Neuron (in vitro differentiated cells): ENCODE measurements at regions not wholly inside any gene's neighbourhood (a gene's known extent, or its start where the extent isn't known, plus 50 kb on each side); places are given as distances from the start of the nearest gene placed in this dataset.
A peak's percentile ranks its signal among the peaks of the same experiment; 100 is the strongest.
"Not testable (repeated sequence)": the region's sequence is repeated elsewhere in the genome, so short reads cannot be mapped to it uniquely, and the experiment has no call there.

ENCODE experiments used
- H2AFZ ChIP-seq: one replicate; pipeline ENCODE4 v1.6.1; 2013; ENCODE audit warnings: low read depth, mild to moderate bottlenecking, inconsistent platforms, low read length, moderate library complexity
- H3K27me3 ChIP-seq: one replicate; pipeline ENCODE4 v1.6.1; 2013; ENCODE audit warnings: low read length; ENCODE audit not compliant: insufficient read depth
- H3K36me3 ChIP-seq: one replicate; pipeline ENCODE4 v1.6.1; 2013; ENCODE audit warnings: low read length; ENCODE audit not compliant: insufficient read depth
- H3K4me1 ChIP-seq: one replicate; pipeline ENCODE4 v1.6.1; 2013; ENCODE audit warnings: low read length; ENCODE audit not compliant: insufficient read depth
- H3K4me3 ChIP-seq: 2 replicates; pipeline ENCODE4 v1.5.1; 2013; ENCODE audit warnings: mild to moderate bottlenecking, low read length, moderate library complexity
- H3K9me3 ChIP-seq: one replicate; pipeline ENCODE4 v1.6.1; 2013; ENCODE audit warnings: low read length

DNA sequence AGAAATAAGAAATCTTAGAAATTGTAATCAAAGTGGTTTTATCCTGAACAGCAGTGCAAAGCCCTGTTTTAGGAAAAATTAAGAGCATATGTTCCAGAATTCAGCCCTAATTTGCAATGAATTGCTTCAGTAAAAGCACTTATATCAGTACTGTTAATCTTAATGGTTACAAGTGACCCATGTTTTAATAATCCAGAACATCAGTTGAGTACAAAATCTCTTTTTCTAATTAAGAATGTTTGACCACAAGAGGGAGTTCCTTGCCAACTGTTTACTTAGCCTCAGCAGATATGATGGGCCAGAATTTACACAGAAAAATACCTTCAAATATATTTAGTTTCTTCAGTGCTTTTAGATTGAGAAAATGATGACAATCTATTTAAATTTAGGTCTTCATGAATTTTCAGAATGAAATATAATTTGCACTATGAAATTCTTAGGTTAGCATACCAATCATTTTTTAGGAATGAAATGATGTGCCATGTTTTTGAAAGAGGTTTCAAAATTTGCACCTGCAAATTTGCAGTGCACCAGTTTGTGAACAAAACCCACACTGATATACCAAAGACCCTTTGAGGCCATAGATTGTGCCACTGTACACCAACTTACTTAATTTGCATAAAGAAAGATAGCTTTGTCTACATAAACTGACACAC, 926.3 kb upstream of the ARRDC3 start:
- H3K4me3 ChIP-seq: no peak overlapping the region
- H3K36me3 ChIP-seq: no peaks in the 10 kb centered on the region
- H3K9me3 ChIP-seq: no peaks in the 10 kb centered on the region
- peaks cover 30% of the 10 kb centered on the region for H3K4me1 ChIP-seq
- H3K27me3 ChIP-seq: no peaks in the 10 kb centered on the region
- H2AFZ ChIP-seq: peak overlapping the region; percentile 14

DNA sequence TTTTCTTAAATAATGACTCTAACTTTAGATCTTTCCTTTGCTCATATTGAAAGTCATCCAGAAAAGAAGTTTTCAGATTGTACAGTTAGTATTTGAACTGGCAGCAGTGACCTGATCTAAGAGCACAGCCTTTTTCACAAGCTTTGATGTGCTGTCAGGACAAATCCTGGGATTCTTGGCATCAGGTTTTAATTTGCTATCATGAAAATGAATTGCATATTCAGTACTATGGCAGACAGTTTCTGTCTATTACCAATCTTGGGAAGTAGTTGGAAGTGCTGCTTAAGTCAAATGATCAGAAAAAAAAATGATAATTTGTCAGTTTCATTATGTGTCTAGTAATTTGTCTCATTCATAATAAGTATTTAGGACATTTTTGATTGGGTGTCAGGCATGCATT, 925.6 kb upstream of the ARRDC3 start:
- Histone ChIP-seq H3K36me3 (no peaks in the 10 kb centered on the region), H3K9me3 (no peaks in the 10 kb centered on the region), H2AFZ (peak overlapping the region; percentile 14), H3K27me3 (no peaks in the 10 kb centered on the region), H3K4me3 (no peak overlapping the region), H3K4me1 (peaks cover 30% of the 10 kb centered on the region)

DNA sequence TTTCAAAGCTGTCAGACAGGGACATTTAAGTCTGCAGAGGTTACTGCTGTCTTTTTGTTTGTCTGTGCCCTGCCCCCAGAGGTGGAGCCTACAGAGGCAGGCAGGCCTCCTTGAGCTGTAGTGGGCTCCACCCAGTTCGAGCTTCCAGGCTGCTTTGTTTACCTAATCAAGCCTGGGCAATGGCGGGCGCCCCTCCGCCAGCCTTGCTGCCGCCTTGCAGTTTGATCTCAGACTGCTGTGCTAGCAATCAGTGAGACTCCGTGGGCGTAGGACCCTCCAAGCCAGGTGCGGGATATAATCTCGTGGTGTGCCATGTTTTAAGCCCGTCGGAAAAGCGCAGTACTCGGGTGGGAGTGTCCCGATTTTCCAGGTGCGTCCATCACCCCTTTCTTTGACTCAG, 919.2 kb upstream of the ARRDC3 start:
- not testable (repeated sequence) for H3K4me3 ChIP-seq, H2AFZ ChIP-seq, H3K9me3 ChIP-seq, H3K27me3 ChIP-seq, H3K4me1 ChIP-seq, H3K36me3 ChIP-seq

DNA sequence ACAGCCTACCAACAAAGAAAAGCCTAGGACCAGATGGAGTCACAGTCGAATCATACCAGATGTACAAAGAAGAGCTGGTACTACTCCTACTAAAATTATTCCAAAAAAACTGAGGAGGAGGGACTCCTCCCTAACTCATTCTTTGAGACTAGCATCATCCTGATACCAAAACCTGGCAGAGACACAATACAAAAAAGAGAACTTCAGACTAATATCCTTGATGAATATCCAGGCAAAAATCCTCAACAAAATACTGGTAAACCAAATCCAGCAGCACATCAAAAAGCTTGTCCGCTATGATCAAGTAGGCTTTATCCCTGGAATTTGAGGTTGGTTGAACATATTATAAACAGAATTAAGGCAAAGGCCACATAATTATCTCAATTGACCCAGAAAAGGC, 900.4 kb upstream of the ARRDC3 start:
- H3K4me1 ChIP-seq: no peaks in the 10 kb centered on the region
- H3K36me3 ChIP-seq: no peaks in the 10 kb centered on the region
- H3K27me3 ChIP-seq: no peaks in the 10 kb centered on the region
- no peak overlapping the region for H2AFZ ChIP-seq
- no peak overlapping the region for H3K4me3 ChIP-seq
- H3K9me3 ChIP-seq: no peaks in the 10 kb centered on the region

DNA sequence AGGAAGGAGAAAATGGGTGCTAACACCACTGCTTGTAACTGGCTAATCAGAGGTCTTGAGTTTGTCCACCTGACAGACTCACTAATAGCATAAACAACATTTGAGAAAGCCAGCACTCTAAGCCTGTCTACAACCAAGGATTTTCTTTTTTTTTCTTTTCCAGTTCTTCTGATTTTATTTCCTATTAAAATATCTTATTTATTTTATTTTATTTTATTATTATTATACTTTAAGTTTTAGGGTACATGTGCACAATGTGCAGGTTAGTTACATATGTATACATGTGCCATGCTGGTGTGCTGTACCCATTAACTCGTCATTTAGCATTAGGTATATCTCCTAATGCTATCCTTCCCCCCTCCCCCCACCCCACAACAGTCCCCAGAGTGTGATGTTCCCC, 888.6 kb upstream of the ARRDC3 start:
- H3K4me1 ChIP-seq, H3K27me3 ChIP-seq, H2AFZ ChIP-seq, H3K36me3 ChIP-seq, H3K4me3 ChIP-seq, H3K9me3 ChIP-seq: not testable (repeated sequence)

DNA sequence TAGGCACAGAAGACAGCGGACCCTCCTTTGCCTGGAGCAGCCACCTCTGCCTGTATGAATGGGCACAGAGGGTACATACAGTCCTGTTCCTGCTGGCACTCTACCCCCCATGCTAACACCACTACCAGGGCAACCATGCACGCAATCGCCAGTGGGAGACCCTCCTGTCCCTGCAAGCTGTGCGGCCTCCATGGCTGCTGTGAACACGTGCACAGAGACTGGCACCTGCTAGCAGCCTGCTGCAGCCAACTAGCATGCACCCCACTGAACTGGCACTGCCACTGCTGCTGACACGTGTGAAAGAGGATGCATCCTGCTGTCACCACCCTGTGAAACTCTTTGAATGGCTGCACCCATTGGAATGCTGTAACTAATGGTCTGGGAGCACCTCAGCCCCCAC, 885.2 kb upstream of the ARRDC3 start:
- Histone ChIP-seq H3K27me3 (no peaks in the 10 kb centered on the region), H3K4me1 (no peaks in the 10 kb centered on the region), H3K9me3 (no peaks in the 10 kb centered on the region), H3K4me3 (no peak overlapping the region), H2AFZ (no peak overlapping the region), H3K36me3 (no peaks in the 10 kb centered on the region)

DNA sequence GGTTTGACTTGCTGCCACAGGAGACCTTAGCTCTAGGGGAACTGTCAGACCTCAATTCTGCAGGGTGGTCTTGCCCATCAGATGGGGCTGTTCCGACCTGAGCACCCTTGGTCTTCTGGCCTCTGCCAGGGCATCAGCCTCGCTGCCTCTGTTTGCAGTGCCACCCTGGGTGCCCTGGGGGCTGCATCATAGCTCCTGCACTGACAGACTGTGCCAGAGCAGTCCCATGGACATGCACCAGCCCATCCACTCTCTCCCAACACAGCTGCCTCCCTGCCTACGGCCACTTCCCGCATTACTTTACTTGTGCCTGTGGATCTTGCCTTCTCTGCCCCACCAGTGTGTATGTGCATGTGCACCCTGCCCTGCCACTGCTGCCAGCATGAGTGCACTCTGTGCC, 884.7 kb upstream of the ARRDC3 start:
- Histone ChIP-seq H3K4me3 (no peak overlapping the region), H3K36me3 (no peaks in the 10 kb centered on the region), H3K4me1 (no peaks in the 10 kb centered on the region), H2AFZ (no peak overlapping the region), H3K27me3 (no peaks in the 10 kb centered on the region), H3K9me3 (no peaks in the 10 kb centered on the region)

DNA sequence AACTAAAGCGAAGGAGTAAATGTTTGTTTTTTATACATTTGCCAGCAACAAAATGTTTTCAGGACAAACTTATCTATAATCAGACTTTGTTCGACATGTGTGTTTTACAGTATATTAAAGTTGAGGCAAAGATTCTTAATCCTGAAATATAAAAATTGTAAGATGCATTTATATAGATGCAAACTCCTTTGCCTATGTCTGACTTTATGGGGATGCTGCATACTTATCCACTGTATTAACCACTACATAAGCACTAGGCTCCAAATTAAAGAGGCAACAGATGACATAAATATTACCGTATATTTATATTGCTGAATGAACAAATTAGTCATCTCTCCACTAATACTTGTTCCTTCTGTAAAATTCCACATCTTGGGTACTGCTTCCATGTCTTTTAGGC, 882.7 kb upstream of the ARRDC3 start:
- no peaks in the 10 kb centered on the region for H3K9me3 ChIP-seq
- no peaks in the 10 kb centered on the region for H3K27me3 ChIP-seq
- no peaks in the 10 kb centered on the region for H3K36me3 ChIP-seq
- no peak overlapping the region for H2AFZ ChIP-seq
- H3K4me1 ChIP-seq: no peaks in the 10 kb centered on the region
- H3K4me3 ChIP-seq: no peak overlapping the region

DNA sequence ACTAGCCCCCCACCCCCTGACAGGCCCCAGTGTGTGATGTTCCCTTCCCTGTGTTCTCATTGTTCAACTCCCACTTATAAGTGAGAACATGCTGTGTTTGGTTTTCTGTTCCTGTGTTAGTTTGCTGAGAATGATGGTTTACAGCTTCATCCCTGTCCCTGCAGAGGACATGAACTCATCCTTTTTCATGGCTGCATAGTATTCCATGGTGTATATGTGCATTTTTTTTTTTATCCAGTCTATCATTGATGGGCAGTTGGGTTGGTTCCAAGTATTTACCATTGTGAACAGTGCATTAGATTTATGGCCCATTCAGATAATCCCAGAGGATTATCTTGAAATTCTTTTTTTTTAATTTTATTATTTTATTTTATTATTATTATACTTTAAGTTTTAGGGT, 872.5 kb upstream of the ARRDC3 start:
- H3K9me3 ChIP-seq, H3K36me3 ChIP-seq, H3K4me3 ChIP-seq, H3K27me3 ChIP-seq, H3K4me1 ChIP-seq, H2AFZ ChIP-seq: not testable (repeated sequence)

DNA sequence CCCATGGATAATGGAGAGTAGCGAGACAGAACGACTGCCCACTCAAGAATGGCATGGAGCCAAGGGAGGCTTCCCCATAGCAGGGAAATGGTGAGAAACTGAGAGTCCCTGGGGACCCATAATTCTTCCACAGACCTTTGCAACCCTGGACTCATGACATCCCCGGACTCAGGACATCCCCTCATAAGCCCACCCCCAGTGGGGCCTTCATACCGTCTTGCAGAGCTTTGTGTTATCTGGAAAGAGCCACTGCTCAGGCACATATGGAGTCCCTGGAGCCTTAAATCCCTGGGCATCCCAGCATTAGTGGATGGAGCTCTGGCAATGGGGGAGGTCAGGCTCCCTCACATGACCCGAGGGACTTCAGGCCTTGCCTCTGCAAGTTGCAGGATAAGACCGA, 865.4 kb upstream of the ARRDC3 start:
- Histone ChIP-seq H3K36me3 (no peaks in the 10 kb centered on the region), H2AFZ (no peak overlapping the region), H3K4me1 (no peaks in the 10 kb centered on the region), H3K4me3 (no peak overlapping the region), H3K27me3 (no peaks in the 10 kb centered on the region), H3K9me3 (peaks cover 9% of the 10 kb centered on the region)

DNA sequence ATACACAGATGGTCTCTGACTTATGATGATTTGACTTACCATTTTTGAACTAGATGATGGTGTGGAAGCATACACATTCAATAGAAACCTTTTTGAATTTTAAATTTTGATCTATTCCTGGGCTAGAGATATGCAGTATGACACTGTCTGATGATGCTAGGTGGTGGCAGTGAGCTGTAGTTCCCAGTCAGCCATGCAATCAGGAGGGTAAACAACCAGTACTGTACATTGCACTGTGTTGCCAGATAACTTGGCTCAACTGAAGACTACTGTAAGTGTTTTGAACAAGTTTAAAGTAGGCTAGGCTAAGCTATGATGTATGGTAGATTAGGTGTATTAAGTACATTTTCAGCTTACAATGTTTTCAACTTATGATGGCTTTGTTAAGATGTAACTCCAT, 859.1 kb upstream of the ARRDC3 start:
- Histone ChIP-seq H3K36me3 (no peaks in the 10 kb centered on the region), H3K27me3 (no peaks in the 10 kb centered on the region), H2AFZ (no peak overlapping the region), H3K4me3 (no peak overlapping the region), H3K9me3 (no peaks in the 10 kb centered on the region), H3K4me1 (no peaks in the 10 kb centered on the region)

DNA sequence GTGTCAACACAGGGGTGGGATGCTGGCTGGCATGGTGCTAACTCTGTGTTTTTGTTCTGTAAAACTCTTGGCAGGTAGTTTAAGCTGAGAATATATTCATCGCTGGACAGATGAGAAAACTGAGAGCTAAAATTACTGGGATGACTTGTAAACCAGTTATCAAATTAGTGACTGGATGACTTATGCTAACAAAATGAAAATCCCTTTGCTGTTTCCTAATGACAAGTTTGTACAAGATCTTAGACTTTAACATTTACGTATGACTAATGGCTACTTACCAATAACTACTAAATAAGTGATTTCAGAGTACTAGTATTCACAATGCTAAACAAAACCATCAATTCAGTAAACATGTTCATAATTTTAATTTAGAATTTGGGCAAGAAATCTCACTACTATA, 854.8 kb upstream of the ARRDC3 start:
- Histone ChIP-seq H3K27me3 (no peaks in the 10 kb centered on the region), H3K9me3 (no peaks in the 10 kb centered on the region), H3K4me3 (no peak overlapping the region), H2AFZ (no peak overlapping the region), H3K4me1 (no peaks in the 10 kb centered on the region), H3K36me3 (no peaks in the 10 kb centered on the region)

DNA sequence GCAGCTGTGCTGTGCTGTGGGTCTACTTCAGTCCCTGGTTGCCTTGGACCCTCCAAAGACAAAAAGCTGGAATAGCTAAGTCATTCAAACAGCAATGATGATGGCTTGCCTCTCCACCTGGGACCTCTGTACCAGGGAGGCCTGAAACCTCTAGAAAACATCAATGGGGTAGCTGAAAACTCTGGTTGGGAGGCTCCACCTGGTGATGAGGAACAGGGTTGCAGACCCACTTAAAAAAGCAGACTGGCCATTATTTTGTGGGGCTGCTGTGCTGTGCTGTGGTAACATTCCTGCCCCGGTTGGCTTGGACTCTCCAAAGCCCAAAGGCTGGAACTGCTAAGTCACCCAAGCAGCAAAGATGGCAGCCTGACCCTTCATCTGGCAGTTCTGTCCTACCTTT, 839.3 kb upstream of the ARRDC3 start:
- no peaks in the 10 kb centered on the region for H3K36me3 ChIP-seq
- H2AFZ ChIP-seq: no peak overlapping the region
- H3K9me3 ChIP-seq: peaks cover 9% of the 10 kb centered on the region
- H3K4me3 ChIP-seq: no peak overlapping the region
- H3K4me1 ChIP-seq: no peaks in the 10 kb centered on the region
- no peaks in the 10 kb centered on the region for H3K27me3 ChIP-seq

DNA sequence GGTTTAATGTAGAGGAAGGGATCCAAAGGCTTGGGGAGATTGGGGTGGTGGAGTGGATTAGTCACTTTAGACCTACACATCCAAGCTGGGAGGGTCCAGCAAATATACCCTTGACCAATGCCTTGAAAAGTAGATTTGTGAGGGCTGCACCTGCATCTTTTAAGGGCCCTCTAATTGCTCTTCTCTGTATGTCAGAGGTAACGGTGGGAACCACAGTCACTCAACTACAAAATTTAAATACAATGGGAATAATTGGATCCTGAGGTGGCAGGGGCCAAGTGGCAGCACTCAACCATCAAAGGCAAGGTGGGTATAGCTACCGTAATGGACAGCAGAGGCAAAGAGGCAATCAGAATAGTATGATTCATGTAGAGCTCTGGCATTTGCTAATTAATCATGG, 833.7 kb upstream of the ARRDC3 start:
- H3K27me3 ChIP-seq, H3K4me3 ChIP-seq, H3K4me1 ChIP-seq, H2AFZ ChIP-seq, H3K9me3 ChIP-seq, H3K36me3 ChIP-seq: not testable (repeated sequence)
